WTC11 (cell line): ENCODE measurements at regions not wholly inside any gene's neighbourhood (a gene's known extent, or its start where the extent isn't known, plus 50 kb on each side); places are given as distances from the start of the nearest gene placed in this dataset.

Experiments used
- ATAC-seq: fragments of 200-7000 bp; cut with Tn5 transposase; 2 replicates; pipeline ENCODE4 v1.10.0; 2021; ENCODE audit warnings: mild to moderate bottlenecking, moderate library complexity
- CTCF ChIA-PET: fragments of 300-600 bp; sonication (Branson Sonifier 250); formaldehyde crosslinking; loops from one replicate; lab custom pipeline; 2021; ENCODE audit warnings: antibody characterized with exemption; lab: Charles Lee
- POLR2A ChIA-PET: fragments of 350-600 bp; sonication (Branson Sonifier 250); formaldehyde crosslinking; loops from one replicate; lab custom pipeline; 2021; ENCODE audit warnings: antibody characterized with exemption; lab: Charles Lee
- DNase-seq: peaks from one replicate; pipeline ENCODE4 v3.0.0; 2021; ENCODE audit warnings: low spot score
- H3K27ac Mint-ChIP-seq: 2 replicates; pipeline ENCODE4 v1.8.0; 2021; ENCODE audit warnings: mixed read lengths
- H3K27me3 Mint-ChIP-seq: 2 replicates; pipeline ENCODE4 v1.8.0; 2021; ENCODE audit warnings: low read depth, mild to moderate bottlenecking, moderate library complexity, mixed read lengths
- H3K36me3 Mint-ChIP-seq: 2 replicates; pipeline ENCODE4 v1.8.0; 2021; ENCODE audit warnings: mixed read lengths
- H3K4me1 Mint-ChIP-seq: 2 replicates; pipeline ENCODE4 v1.8.0; 2022; ENCODE audit warnings: mixed read lengths
- H3K4me3 Mint-ChIP-seq: 2 replicates; pipeline ENCODE4 v1.8.0; 2021; ENCODE audit warnings: mild to moderate bottlenecking, moderate library complexity, mixed read lengths
- H3K9me3 Mint-ChIP-seq: 2 replicates; pipeline ENCODE4 v1.8.0; 2021; ENCODE audit warnings: mixed read lengths
- JAZF1 ChIP-seq: fragments of 250-450 bp; sonication (Bioruptor Pico); IDR thresholded peaks from 2 replicates; pipeline ENCODE4 v1.9.0; 2021; ENCODE audit warnings: moderate library complexity, mild to moderate bottlenecking, inconsistent platforms
- NFE2L1 ChIP-seq: sonication (generic); formaldehyde crosslinking; IDR thresholded peaks from 2 replicates; pipeline ENCODE4 v1.8.1; 2023; ENCODE audit warnings: missing genetic modification reagents
- PRRX2 ChIP-seq: fragments of 250-450 bp; sonication (Bioruptor Pico); IDR thresholded peaks from 2 replicates; pipeline ENCODE4 v1.8.0; 2021; ENCODE audit warnings: mild to moderate bottlenecking
- RORB ChIP-seq: fragments of 250-450 bp; sonication (Bioruptor Pico); IDR thresholded peaks from 2 replicates; pipeline ENCODE4 v1.9.0; 2021; ENCODE audit warnings: mild to moderate bottlenecking
- SP1 ChIP-seq: sonication (generic); formaldehyde crosslinking; conservative IDR thresholded peaks from 2 replicates; pipeline ENCODE4 v1.8.1; 2022; ENCODE audit warnings: missing genetic modification reagents
- ZNF138 ChIP-seq: sonication (generic); formaldehyde crosslinking; conservative IDR thresholded peaks from 2 replicates; pipeline ENCODE4 v1.8.1; 2022; ENCODE audit warnings: mild to moderate bottlenecking, moderate library complexity, missing genetic modification reagents
- ZNF232 ChIP-seq: sonication (generic); formaldehyde crosslinking; IDR thresholded peaks from 2 replicates; pipeline ENCODE4 v1.8.0; 2022; ENCODE audit warnings: mild to moderate bottlenecking, missing genetic modification reagents
- ZNF263 ChIP-seq: sonication (generic); formaldehyde crosslinking; IDR thresholded peaks from 2 replicates; pipeline ENCODE4 v1.8.1; 2022; ENCODE audit warnings: low read depth, mild to moderate bottlenecking, moderate library complexity, missing genetic modification reagents
- ZNF396 ChIP-seq: fragments of 250-450 bp; sonication (Bioruptor Pico); IDR thresholded peaks from 2 replicates; pipeline ENCODE4 v1.8.0; 2021; ENCODE audit warnings: mild to moderate bottlenecking, moderate library complexity, borderline replicate concordance
- ZNF416 ChIP-seq: fragments of 250-450 bp; sonication (Bioruptor Pico); IDR thresholded peaks from 2 replicates; pipeline ENCODE4 v1.9.0; 2021; ENCODE audit warnings: mild to moderate bottlenecking, inconsistent platforms
- ZNF671 ChIP-seq: fragments of 250-450 bp; sonication (Bioruptor Pico); IDR thresholded peaks from 2 replicates; pipeline ENCODE4 v1.8.0; 2021; ENCODE audit warnings: mild to moderate bottlenecking
- TF ChIP-seq, protein P1 (sequence below): sonication (generic); formaldehyde crosslinking; IDR thresholded peaks from 2 replicates; pipeline ENCODE4 v1.8.1; 2022; ENCODE audit warnings: mild to moderate bottlenecking, moderate library complexity, missing genetic modification reagents
- TF ChIP-seq, protein P2 (sequence below): sonication (generic); formaldehyde crosslinking; IDR thresholded peaks from 2 replicates; pipeline ENCODE4 v1.8.1; 2023; ENCODE audit warnings: mild to moderate bottlenecking, missing genetic modification reagents, borderline replicate concordance
- TF ChIP-seq, protein P3 (sequence below): sonication (generic); formaldehyde crosslinking; IDR thresholded peaks from 2 replicates; pipeline ENCODE4 v1.8.0; 2022; ENCODE audit warnings: missing genetic modification reagents
- TF ChIP-seq, protein P4 (sequence below): sonication (generic); formaldehyde crosslinking; IDR thresholded peaks from 2 replicates; pipeline ENCODE4 v1.8.1; 2022; ENCODE audit warnings: low read depth, mild to moderate bottlenecking, moderate library complexity, missing genetic modification reagents, borderline replicate concordance
- TF ChIP-seq, protein P5 (sequence below): sonication (generic); formaldehyde crosslinking; IDR thresholded peaks from 2 replicates; pipeline ENCODE4 v1.8.1; 2022; ENCODE audit warnings: missing genetic modification reagents, borderline replicate concordance
- TF ChIP-seq, protein P6 (sequence below): fragments of 250-450 bp; sonication (Bioruptor Pico); conservative IDR thresholded peaks from 2 replicates; pipeline ENCODE4 v1.9.0; 2021; ENCODE audit warnings: mild to moderate bottlenecking

DNA sequence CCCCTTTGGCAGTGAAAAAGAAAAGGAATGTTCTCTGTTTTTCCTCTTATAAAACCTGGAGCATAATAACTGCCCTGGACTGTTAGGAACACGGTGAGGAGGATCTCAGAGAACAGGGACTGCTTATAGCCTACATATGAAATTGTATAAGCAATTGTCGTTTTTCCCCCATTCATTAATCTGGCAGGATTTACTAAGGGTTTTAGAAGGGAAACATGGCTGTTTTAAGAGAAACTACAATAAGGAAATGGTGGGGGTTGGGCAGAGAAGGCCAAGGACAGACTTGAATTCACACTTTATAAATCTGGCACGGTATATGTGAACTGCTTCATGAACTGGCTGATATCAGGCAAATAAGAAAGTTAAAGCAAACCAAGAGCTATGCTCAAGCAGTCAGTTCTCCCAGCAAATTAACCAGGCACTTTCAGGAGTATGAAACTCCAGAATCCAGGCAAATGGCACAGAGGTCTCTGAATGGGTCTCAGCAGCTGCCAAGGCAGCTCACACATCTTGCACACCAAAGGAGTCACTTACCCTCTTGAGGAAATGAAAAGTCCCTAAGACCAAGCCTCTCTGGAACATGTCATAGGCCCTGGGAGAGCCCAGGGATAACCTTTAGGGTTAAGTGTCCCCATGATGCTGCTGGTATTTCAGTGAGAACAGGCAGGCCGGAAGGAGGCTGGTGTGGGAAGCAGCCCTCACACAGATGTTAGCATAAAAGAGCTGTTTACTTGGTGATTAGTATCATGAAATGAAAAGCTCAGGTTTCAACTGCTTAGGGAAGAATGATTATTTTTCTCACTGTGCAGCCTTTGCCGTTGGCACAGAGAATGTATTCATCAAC, 260.5 kb upstream of the MARCKS start:
- no peaks in the 10 kb centered on the region for H3K27me3 Mint-ChIP-seq

DNA sequence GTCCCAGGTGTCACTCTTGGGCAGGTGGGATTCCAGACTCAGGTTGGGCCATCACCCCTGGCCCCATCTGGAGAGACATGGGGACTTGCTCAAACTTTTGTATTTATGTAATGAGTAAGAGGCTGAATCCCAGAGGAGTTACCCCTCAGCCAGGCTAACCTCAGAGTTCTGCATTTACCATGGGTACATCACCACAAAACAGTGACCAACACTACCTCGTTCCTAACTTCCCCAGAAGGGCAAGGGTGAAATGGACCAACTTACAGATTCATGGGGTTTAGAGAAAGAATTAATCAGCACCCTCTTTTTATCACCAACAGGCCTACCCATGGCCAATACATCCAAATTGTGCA, 259.9 kb upstream of the MARCKS start:
- H3K27me3 Mint-ChIP-seq = no peaks in the 10 kb centered on the region
- H3K4me1 Mint-ChIP-seq = peaks cover 27% of the 10 kb centered on the region
- CTCF ChIA-PET = no interaction called here
- ATAC-seq (no peak), DNase-seq (no peak)
- H3K27ac Mint-ChIP-seq = no peak overlapping the region
- peaks cover 11% of the 10 kb centered on the region for H3K36me3 Mint-ChIP-seq
- H3K4me3 Mint-ChIP-seq = no peak overlapping the region
- POLR2A ChIA-PET = no interaction called here
- H3K9me3 Mint-ChIP-seq = peaks cover 14% of the 10 kb centered on the region
- no peak for TF ChIP-seq RORB (CRISPR knock-in tag)
- TF ChIP-seq, protein P1, sequence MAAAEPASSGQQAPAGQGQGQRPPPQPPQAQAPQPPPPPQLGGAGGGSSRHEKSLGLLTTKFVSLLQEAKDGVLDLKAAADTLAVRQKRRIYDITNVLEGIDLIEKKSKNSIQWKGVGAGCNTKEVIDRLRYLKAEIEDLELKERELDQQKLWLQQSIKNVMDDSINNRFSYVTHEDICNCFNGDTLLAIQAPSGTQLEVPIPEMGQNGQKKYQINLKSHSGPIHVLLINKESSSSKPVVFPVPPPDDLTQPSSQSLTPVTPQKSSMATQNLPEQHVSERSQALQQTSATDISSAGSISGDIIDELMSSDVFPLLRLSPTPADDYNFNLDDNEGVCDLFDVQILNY (CRISPR knock-in tag) = no peak
- TF ChIP-seq JAZF1 (CRISPR knock-in tag) = no peak
- no peak for TF ChIP-seq NFE2L1 (CRISPR knock-in tag)
- TF ChIP-seq ZNF138 (CRISPR knock-in tag) = no peak
- TF ChIP-seq, protein P2, sequence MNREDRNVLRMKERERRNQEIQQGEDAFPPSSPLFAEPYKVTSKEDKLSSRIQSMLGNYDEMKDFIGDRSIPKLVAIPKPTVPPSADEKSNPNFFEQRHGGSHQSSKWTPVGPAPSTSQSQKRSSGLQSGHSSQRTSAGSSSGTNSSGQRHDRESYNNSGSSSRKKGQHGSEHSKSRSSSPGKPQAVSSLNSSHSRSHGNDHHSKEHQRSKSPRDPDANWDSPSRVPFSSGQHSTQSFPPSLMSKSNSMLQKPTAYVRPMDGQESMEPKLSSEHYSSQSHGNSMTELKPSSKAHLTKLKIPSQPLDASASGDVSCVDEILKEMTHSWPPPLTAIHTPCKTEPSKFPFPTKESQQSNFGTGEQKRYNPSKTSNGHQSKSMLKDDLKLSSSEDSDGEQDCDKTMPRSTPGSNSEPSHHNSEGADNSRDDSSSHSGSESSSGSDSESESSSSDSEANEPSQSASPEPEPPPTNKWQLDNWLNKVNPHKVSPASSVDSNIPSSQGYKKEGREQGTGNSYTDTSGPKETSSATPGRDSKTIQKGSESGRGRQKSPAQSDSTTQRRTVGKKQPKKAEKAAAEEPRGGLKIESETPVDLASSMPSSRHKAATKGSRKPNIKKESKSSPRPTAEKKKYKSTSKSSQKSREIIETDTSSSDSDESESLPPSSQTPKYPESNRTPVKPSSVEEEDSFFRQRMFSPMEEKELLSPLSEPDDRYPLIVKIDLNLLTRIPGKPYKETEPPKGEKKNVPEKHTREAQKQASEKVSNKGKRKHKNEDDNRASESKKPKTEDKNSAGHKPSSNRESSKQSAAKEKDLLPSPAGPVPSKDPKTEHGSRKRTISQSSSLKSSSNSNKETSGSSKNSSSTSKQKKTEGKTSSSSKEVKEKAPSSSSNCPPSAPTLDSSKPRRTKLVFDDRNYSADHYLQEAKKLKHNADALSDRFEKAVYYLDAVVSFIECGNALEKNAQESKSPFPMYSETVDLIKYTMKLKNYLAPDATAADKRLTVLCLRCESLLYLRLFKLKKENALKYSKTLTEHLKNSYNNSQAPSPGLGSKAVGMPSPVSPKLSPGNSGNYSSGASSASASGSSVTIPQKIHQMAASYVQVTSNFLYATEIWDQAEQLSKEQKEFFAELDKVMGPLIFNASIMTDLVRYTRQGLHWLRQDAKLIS = no peak
- TF ChIP-seq ZNF671 (CRISPR knock-in tag) = no peak
- TF ChIP-seq, protein P3, sequence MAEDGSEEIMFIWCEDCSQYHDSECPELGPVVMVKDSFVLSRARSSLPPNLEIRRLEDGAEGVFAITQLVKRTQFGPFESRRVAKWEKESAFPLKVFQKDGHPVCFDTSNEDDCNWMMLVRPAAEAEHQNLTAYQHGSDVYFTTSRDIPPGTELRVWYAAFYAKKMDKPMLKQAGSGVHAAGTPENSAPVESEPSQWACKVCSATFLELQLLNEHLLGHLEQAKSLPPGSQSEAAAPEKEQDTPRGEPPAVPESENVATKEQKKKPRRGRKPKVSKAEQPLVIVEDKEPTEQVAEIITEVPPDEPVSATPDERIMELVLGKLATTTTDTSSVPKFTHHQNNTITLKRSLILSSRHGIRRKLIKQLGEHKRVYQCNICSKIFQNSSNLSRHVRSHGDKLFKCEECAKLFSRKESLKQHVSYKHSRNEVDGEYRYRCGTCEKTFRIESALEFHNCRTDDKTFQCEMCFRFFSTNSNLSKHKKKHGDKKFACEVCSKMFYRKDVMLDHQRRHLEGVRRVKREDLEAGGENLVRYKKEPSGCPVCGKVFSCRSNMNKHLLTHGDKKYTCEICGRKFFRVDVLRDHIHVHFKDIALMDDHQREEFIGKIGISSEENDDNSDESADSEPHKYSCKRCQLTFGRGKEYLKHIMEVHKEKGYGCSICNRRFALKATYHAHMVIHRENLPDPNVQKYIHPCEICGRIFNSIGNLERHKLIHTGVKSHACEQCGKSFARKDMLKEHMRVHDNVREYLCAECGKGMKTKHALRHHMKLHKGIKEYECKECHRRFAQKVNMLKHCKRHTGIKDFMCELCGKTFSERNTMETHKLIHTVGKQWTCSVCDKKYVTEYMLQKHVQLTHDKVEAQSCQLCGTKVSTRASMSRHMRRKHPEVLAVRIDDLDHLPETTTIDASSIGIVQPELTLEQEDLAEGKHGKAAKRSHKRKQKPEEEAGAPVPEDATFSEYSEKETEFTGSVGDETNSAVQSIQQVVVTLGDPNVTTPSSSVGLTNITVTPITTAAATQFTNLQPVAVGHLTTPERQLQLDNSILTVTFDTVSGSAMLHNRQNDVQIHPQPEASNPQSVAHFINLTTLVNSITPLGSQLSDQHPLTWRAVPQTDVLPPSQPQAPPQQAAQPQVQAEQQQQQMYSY = no peak
- TF ChIP-seq ZNF232 = no peak
- TF ChIP-seq, protein P4, sequence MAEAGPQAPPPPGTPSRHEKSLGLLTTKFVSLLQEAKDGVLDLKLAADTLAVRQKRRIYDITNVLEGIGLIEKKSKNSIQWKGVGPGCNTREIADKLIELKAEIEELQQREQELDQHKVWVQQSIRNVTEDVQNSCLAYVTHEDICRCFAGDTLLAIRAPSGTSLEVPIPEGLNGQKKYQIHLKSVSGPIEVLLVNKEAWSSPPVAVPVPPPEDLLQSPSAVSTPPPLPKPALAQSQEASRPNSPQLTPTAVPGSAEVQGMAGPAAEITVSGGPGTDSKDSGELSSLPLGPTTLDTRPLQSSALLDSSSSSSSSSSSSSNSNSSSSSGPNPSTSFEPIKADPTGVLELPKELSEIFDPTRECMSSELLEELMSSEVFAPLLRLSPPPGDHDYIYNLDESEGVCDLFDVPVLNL (CRISPR knock-in tag) = no peak
- no peak for TF ChIP-seq SP1 (CRISPR knock-in tag)
- TF ChIP-seq ZNF396 (CRISPR knock-in tag) = no peak
- TF ChIP-seq, protein P5, sequence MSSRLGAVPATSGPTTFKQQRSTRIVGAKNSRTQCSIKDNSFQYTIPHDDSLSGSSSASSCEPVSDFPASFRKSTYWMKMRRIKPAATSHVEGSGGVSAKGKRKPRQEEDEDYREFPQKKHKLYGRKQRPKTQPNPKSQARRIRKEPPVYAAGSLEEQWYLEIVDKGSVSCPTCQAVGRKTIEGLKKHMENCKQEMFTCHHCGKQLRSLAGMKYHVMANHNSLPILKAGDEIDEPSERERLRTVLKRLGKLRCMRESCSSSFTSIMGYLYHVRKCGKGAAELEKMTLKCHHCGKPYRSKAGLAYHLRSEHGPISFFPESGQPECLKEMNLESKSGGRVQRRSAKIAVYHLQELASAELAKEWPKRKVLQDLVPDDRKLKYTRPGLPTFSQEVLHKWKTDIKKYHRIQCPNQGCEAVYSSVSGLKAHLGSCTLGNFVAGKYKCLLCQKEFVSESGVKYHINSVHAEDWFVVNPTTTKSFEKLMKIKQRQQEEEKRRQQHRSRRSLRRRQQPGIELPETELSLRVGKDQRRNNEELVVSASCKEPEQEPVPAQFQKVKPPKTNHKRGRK (CRISPR knock-in tag) = no peak
- TF ChIP-seq PRRX2 = no peak
- TF ChIP-seq ZNF263 (CRISPR knock-in tag) = no peak
- TF ChIP-seq, protein P6, sequence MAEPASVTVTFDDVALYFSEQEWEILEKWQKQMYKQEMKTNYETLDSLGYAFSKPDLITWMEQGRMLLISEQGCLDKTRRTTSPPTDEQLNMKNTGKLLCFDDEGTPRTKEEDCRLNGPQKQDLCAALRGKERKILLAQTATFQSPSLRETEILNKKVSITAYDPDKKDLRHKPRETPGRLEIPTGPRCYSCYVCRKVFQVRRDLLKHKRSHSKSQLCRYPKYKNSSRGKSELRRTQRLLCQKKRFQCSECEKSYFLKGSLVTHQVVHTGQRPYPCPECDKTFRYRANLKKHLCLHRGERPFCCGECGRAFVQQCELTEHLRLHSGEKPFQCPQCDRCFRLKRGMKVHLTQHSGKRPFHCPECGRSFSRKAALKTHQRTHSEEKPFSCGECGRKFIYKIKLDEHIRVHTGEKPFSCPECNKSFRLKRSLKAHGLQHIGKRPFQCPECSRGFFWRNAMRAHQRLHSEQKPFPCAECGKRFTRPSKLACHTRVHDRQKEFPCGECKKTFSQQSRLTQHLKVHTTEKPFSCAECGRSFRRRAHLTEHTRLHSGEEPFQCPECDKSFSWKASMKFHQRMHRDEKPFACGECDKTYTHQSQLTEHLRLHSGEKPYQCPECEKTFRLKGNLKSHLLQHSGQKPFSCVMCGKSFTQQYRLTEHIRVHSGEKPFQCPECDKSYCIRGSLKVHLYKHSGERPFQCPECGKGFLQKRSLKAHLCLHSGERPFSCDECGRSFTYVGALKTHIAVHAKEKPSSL (CRISPR knock-in tag) = no peak

More for the DNA sequence above, 260.5 kb upstream of the MARCKS start:
- TF ChIP-seq PRRX2 (no peak), ZNF416 (CRISPR knock-in tag) (no peak)
- TF ChIP-seq, protein P5 (CRISPR knock-in tag) = no peak
- H3K4me1 Mint-ChIP-seq = peaks cover 33% of the 10 kb centered on the region
- peaks cover 10% of the 10 kb centered on the region for H3K36me3 Mint-ChIP-seq
- peaks cover 13% of the 10 kb centered on the region for H3K9me3 Mint-ChIP-seq
- ChIA-PET POLR2A (no interaction called here), CTCF (no interaction called here)
- no peak overlapping the region for H3K4me3 Mint-ChIP-seq
- ATAC-seq (no peak), DNase-seq (no peak)
- peak overlapping the region; percentile 51 for H3K27ac Mint-ChIP-seq
